ENCODE measurements at regions not wholly inside any gene's neighbourhood (a gene's known extent, or its start where the extent isn't known, plus 50 kb on each side); places are given as distances from the start of the nearest gene placed in this dataset.

DNA sequence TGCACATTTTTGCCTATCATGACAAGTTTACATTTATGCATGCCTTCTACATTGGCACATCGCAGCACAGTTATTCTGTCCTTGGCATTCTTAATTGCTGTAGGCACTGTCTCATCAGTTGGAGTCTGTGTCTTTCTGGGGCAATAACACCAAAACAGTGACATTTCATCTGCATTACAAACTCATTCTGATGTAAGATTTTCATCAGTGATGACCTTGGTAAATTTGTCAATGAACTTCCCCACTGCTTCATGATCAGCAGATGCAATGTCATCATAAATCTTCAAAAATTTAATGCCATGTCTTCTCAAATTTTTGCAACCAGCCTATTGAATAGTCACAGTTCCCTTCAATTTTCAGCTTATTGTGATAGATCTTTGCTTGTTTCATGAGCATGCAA is 85.5 kb downstream of the CAPZA3 start:
- TF ChIP-seq E4F1 (IDR thresholded peaks at IDR 0.05; ENCODE audit: borderline replicate concordance, partially characterized antibody) (no peak), RAD21 (IDR thresholded peaks at IDR 0.05; ENCODE audit: insufficient read depth, low read depth, low read length) (no peak), BRCA1 (IDR thresholded peaks at IDR 0.05; ENCODE audit: low read depth, low read length) (no peak), TCF7 (IDR thresholded peaks at IDR 0.05; ENCODE audit: borderline replicate concordance) (no peak), POLR2AphosphoS5 (IDR thresholded peaks at IDR 0.05; ENCODE audit: low read length) (no peak), TCF3 (IDR thresholded peaks at IDR 0.05; ENCODE audit: borderline replicate concordance, insufficient read depth, low read depth, low read length) (no peak), NR2C2 (IDR thresholded peaks at IDR 0.05; ENCODE audit: borderline replicate concordance, control insufficient read depth, insufficient read length, low read depth) (no peak)
- TF ChIP-seq, protein P1, sequence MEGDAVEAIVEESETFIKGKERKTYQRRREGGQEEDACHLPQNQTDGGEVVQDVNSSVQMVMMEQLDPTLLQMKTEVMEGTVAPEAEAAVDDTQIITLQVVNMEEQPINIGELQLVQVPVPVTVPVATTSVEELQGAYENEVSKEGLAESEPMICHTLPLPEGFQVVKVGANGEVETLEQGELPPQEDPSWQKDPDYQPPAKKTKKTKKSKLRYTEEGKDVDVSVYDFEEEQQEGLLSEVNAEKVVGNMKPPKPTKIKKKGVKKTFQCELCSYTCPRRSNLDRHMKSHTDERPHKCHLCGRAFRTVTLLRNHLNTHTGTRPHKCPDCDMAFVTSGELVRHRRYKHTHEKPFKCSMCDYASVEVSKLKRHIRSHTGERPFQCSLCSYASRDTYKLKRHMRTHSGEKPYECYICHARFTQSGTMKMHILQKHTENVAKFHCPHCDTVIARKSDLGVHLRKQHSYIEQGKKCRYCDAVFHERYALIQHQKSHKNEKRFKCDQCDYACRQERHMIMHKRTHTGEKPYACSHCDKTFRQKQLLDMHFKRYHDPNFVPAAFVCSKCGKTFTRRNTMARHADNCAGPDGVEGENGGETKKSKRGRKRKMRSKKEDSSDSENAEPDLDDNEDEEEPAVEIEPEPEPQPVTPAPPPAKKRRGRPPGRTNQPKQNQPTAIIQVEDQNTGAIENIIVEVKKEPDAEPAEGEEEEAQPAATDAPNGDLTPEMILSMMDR (IDR thresholded peaks at IDR 0.05 in 2 of 3, conservative IDR thresholded peaks at IDR 0.05 in 1 of 3; ENCODE audit: control insufficient read depth in 2 of 3, extremely low read depth in 1 of 3, insufficient read depth in 1 of 3, low read depth in 3 of 3, low read length in 3 of 3) = no peak

Data from GM12878 (cell line).